SK-N-SH treated with all-trans-retinoic acid at 6 μM for 48 hours (cell line): ENCODE measurements at regions not wholly inside any gene's neighbourhood (a gene's known extent, or its start where the extent isn't known, plus 50 kb on each side); places are given as distances from the start of the nearest gene placed in this dataset.

ENCODE experiments used
- ESRRG ChIP-seq: fragments of 250-450 bp; sonication (Bioruptor Pico); IDR thresholded peaks from 2 replicates; pipeline ENCODE4 v1.6.1; 2021; ENCODE audit warnings: mild to moderate bottlenecking
- ZFP3 ChIP-seq: fragments of 250-450 bp; sonication (Bioruptor Pico); IDR thresholded peaks from 2 replicates; pipeline ENCODE4 v1.5.0; 2020; ENCODE audit warnings: mild to moderate bottlenecking, moderate library complexity
- TF ChIP-seq, protein P1 (sequence below): fragments of 250-450 bp; sonication (Bioruptor Pico); IDR thresholded peaks from 2 replicates; pipeline ENCODE4 v1.5.1; 2020; ENCODE audit warnings: low read depth, mild to moderate bottlenecking, moderate library complexity
- TF ChIP-seq, protein P2 (sequence below): fragments of 250-450 bp; sonication (Bioruptor Pico); IDR thresholded peaks from 2 replicates; pipeline ENCODE4 v1.5.1; 2021; ENCODE audit warnings: mild to moderate bottlenecking, moderate library complexity

DNA sequence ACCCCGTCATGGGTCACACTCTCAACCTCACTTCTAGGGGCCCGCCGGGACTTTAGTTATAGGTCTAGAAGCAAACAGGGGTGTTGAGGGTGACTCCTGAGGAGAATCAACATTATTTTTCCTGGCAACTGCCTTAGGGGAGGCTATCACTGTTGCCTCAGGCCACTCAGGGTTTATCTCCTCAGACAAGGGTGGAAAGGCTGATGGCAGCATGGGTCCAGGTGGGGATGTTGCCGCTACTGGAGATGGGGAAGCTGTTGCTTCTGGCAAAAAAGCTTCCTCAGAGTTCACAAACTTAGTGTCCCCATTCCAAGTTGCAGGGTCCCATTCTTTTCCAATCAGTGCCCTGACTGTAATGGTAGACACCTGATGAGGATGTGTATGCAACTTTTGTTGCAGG, 467.4 kb upstream of the RGS6 start:
- TF ChIP-seq, protein P1, sequence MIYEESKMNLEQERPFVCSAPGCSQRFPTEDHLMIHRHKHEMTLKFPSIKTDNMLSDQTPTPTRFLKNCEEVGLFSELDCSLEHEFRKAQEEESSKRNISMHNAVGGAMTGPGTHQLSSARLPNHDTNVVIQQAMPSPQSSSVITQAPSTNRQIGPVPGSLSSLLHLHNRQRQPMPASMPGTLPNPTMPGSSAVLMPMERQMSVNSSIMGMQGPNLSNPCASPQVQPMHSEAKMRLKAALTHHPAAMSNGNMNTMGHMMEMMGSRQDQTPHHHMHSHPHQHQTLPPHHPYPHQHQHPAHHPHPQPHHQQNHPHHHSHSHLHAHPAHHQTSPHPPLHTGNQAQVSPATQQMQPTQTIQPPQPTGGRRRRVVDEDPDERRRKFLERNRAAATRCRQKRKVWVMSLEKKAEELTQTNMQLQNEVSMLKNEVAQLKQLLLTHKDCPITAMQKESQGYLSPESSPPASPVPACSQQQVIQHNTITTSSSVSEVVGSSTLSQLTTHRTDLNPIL (CRISPR knock-in tag) = no peak
- TF ChIP-seq ZFP3 (no peak), ESRRG (no peak)
- TF ChIP-seq, protein P2, sequence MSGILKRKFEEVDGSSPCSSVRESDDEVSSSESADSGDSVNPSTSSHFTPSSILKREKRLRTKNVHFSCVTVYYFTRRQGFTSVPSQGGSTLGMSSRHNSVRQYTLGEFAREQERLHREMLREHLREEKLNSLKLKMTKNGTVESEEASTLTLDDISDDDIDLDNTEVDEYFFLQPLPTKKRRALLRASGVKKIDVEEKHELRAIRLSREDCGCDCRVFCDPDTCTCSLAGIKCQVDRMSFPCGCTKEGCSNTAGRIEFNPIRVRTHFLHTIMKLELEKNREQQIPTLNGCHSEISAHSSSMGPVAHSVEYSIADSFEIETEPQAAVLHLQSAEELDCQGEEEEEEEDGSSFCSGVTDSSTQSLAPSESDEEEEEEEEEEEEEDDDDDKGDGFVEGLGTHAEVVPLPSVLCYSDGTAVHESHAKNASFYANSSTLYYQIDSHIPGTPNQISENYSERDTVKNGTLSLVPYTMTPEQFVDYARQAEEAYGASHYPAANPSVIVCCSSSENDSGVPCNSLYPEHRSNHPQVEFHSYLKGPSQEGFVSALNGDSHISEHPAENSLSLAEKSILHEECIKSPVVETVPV (CRISPR knock-in tag) = no peak
